Erythroblast (primary cell): ENCODE measurements at regions not wholly inside any gene's neighbourhood (a gene's known extent, or its start where the extent isn't known, plus 50 kb on each side); places are given as distances from the start of the nearest gene placed in this dataset.

Source experiments
- GATA1 ChIP-seq: IDR thresholded peaks from 2 replicates; pipeline ENCODE4 v1.6.1; 2011; ENCODE audit warnings: low read depth, mild to moderate bottlenecking, control low read depth, low read length, moderate library complexity
- POLR2A ChIP-seq: IDR thresholded peaks from 2 replicates; pipeline ENCODE4 v1.6.1; 2011; ENCODE audit warnings: mild to moderate bottlenecking, low read length

GRCh38 chr10:31708046-31708445, 220.6 kb downstream of the ARHGAP12 start:
- no peak for TF ChIP-seq POLR2A
- TF ChIP-seq GATA1, result no peak
